Neural crest cell (in vitro differentiated cells): ENCODE measurements at regions not wholly inside any gene's neighbourhood (a gene's known extent, or its start where the extent isn't known, plus 50 kb on each side); places are given as distances from the start of the nearest gene placed in this dataset.

ENCODE experiments used
- DNase-seq: peaks from one replicate; pipeline ENCODE4 v3.0.0; 2021; ENCODE audit warnings: low read depth, mixed read lengths, low spot score
- H3K27ac Mint-ChIP-seq: one replicate; pipeline ENCODE4 v1.8.0; 2021; ENCODE audit warnings: mild to moderate bottlenecking, mixed read lengths; ENCODE audit not compliant: unreplicated experiment
- H3K27me3 Mint-ChIP-seq: 2 replicates; pipeline ENCODE4 v1.8.0; 2021; ENCODE audit warnings: low read depth, mild to moderate bottlenecking, mixed read lengths
- H3K36me3 Mint-ChIP-seq: 2 replicates; pipeline ENCODE4 v1.8.0; 2021; ENCODE audit warnings: low read depth, mild to moderate bottlenecking, mixed read lengths
- H3K4me1 Mint-ChIP-seq: 2 replicates; pipeline ENCODE4 v1.8.0; 2021; ENCODE audit warnings: mixed read lengths
- H3K4me3 Mint-ChIP-seq: one replicate; pipeline ENCODE4 v1.8.0; 2021; ENCODE audit warnings: mild to moderate bottlenecking, mixed read lengths
- H3K9me3 Mint-ChIP-seq: 2 replicates; pipeline ENCODE4 v1.8.0; 2021; ENCODE audit warnings: mixed read lengths
- CTCF ChIP-seq: fragments of 200-600 bp; sonication (generic); conservative IDR thresholded peaks from 2 replicates; pipeline ENCODE4 v1.5.0; 2021; ENCODE audit warnings: antibody characterized with exemption, mild to moderate bottlenecking

DNA sequence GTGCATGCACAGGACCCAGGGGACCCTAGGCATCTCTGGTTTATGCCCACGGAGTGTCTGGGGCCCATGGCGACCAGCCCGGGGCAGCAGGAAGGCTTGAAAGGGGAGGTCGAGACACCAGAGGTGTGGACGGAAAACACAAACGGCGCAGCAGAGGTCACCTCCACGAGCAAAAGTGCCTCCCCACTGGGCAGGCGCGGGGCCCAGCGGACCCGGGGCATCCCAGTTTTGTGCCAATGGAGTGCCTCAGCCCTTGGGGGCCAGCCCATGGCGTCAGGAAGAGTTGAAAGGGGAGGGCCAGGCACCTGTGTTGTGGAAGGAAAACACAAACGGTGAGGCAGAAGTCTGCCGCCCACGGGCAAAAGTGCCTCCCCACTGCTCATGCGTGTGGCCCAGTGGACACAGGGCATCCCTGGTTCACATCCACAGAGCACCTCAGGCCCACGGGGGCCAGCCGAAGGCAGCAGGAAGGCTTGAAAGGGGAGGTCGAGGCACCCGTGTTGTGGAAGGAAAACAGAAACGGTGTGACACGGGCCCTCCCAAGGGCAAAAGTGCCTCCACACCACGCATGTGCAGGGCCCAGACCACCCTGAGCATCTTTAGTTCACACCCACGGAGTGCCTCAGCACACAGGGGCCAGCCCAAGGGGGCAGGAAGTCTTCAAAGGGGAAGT lies 378.8 kb downstream of the ALG10 start:
- H3K9me3 Mint-ChIP-seq, result no peaks in the 10 kb centered on the region
- no peak overlapping the region for H3K4me3 Mint-ChIP-seq
- DNase-seq, result no peak
- no peaks in the 10 kb centered on the region for H3K27me3 Mint-ChIP-seq
- no peak for TF ChIP-seq CTCF
- no peaks in the 10 kb centered on the region for H3K4me1 Mint-ChIP-seq
- H3K36me3 Mint-ChIP-seq, result no peaks in the 10 kb centered on the region
- H3K27ac Mint-ChIP-seq, result no peak overlapping the region

DNA sequence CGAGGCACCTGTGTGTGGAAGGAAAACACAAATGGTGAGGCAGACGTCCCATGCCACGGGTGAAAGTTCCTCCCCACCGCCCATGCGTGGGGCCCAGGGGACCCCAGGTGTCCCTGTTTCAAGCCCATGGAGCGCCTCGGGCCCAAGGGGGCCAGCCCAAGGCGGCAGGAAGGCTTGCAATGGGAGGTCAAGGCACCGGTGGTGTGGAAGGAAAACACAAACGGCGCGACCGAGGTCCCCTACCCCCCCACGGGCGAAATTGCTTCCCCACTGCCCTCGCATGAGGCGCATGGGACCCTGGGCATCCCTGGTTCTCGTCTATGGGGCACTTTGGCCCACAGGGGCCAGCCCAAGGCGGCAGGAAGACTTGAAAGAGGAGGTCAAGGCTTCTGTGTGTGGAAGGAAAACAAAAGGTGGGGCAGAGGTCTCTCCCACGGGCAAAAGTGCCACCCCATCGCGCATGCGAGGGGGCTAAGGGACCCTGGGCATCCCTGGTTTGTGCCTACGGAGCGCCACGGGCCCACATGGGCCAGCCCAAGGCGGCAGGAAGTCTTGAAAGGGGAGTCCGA lies 379.4 kb downstream of the ALG10 start:
- no peak overlapping the region for H3K27ac Mint-ChIP-seq
- no peak overlapping the region for H3K4me3 Mint-ChIP-seq
- TF ChIP-seq CTCF, result no peak
- no peak for DNase-seq
- no peaks in the 10 kb centered on the region for H3K27me3 Mint-ChIP-seq
- H3K9me3 Mint-ChIP-seq, result no peaks in the 10 kb centered on the region
- no peaks in the 10 kb centered on the region for H3K36me3 Mint-ChIP-seq
- H3K4me1 Mint-ChIP-seq, result no peaks in the 10 kb centered on the region

DNA sequence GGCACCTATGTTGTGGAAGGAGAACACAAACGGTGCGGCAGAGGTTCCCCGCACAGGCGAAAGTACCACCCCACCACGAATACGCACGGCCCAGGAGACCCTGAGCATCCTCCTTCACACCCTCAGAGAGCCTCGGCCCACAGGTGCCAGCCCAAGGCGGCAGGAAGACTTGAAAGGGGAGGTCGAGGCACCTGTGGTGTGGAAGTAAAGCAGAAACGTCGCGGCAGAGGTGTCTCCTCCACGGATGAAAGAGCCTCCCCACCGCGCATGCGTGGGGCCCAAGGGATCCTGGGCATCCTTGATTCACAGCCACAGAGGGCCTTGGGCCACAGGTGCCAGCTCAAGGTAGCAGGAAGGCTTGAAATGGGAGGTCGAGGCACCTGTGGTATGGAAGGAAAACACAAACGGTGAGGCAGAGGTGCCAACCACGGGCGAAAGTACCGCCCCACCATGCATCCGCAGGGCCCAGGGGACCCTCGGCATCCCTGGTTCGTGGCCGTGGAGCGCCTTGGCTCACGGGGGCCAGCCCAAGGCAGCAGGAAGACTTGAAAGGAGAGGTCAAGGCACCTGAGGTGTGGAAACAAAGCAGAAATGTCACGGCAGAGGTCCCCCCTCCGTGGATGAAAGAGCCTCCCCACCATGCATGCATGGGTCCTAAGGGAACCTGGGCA lies 380.1 kb downstream of the ALG10 start:
- H3K4me1 Mint-ChIP-seq, result no peaks in the 10 kb centered on the region

DNA sequence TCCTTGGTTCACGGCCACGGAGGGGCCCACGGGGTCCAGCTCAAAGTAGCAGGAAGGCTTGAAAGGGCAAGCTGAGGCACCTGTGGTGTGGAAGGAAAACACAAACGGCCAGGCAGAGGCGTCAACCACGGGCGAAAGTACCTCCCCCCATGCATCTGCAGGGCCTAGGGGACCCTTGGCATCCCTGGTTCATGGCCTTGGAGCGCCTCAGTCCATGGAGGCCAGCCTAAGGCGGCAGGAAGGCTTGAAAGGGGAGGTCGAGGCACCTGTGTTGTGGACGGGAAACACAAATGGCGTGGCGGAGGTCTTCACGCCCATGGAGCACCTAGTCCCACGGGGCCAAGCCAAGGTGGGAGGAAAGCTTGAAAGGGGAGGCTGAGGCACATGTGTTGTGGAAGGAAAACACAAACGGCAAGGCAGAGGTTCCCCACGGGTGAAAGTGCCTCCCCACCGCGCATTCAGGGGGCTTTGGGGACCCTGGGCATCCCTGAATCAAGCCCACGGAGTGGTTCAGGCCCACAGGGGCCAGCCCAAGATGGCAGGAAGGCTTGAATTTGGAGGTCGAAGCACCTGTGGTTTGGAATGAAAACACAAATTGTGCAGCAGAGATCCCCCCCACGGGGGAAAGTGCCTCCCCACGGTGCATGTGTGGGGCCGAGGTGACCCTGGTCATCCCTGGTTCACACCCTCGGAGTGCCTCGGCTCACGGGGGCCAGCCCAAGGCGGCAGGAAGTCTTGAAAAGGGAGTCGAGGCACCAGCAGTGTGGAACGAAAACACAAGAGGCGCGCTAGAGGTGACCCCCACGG lies 380.8 kb downstream of the ALG10 start:
- Mint-ChIP-seq H3K36me3 (no peaks in the 10 kb centered on the region), H3K27me3 (no peaks in the 10 kb centered on the region), H3K4me1 (no peaks in the 10 kb centered on the region), H3K27ac (no peak overlapping the region), H3K9me3 (no peaks in the 10 kb centered on the region), H3K4me3 (no peak overlapping the region)
- no peak for TF ChIP-seq CTCF
- DNase-seq, result no peak

More for the DNA sequence above, 380.1 kb downstream of the ALG10 start:
- Mint-ChIP-seq H3K9me3 (no peaks in the 10 kb centered on the region), H3K4me3 (no peak overlapping the region), H3K36me3 (no peaks in the 10 kb centered on the region), H3K27me3 (no peaks in the 10 kb centered on the region), H3K27ac (no peak overlapping the region)
- DNase-seq, result no peak
- TF ChIP-seq CTCF, result no peak

- no peaks in the 10 kb centered on the region for H3K27me3 Mint-ChIP-seq
- TF ChIP-seq CTCF, result no peak
- H3K4me3 Mint-ChIP-seq, result no peak overlapping the region
- H3K9me3 Mint-ChIP-seq, result no peaks in the 10 kb centered on the region
- DNase-seq, result no peak
- H3K36me3 Mint-ChIP-seq, result no peaks in the 10 kb centered on the region
- no peaks in the 10 kb centered on the region for H3K4me1 Mint-ChIP-seq
- H3K27ac Mint-ChIP-seq, result no peak overlapping the region
Measured at GRCh38 chr12:34403706-34404376, 381.5 kb downstream of the ALG10 start.
